ENCODE measurements at regions not wholly inside any gene's neighbourhood (a gene's known extent, or its start where the extent isn't known, plus 50 kb on each side); places are given as distances from the start of the nearest gene placed in this dataset.

GRCh38 chr4:157527954-157528353 lies 307.4 kb downstream of the GRIA2 start:
- DNase-seq (ENCODE audit: low read depth in 2 of 2): no peak

- no peak for DNase-seq (ENCODE audit: low read depth in 2 of 2)
Measured at GRCh38 chr4:157521906-157522305, 301.4 kb downstream of the GRIA2 start.

GRCh38 chr4:157514711-157515110 lies 294.2 kb downstream of the GRIA2 start:
- no peak for DNase-seq (ENCODE audit: low read depth in 2 of 2)

GRCh38 chr4:157509341-157509740 lies 288.8 kb downstream of the GRIA2 start:
- no peak for DNase-seq (ENCODE audit: low read depth in 2 of 2)

GRCh38 chr4:157502656-157503055 lies 282.1 kb downstream of the GRIA2 start:
- no peak for DNase-seq (ENCODE audit: low read depth in 2 of 2)

- DNase-seq (ENCODE audit: low read depth in 2 of 2): no peak
Measured at GRCh38 chr4:157459785-157460184, 239.3 kb downstream of the GRIA2 start.

GRCh38 chr4:157447195-157447594 lies 226.7 kb downstream of the GRIA2 start:
- DNase-seq (ENCODE audit: low read depth in 2 of 2): no peak

- no peak for DNase-seq (ENCODE audit: low read depth in 2 of 2)
Measured at GRCh38 chr4:157444014-157444413, 223.5 kb downstream of the GRIA2 start.

GRCh38 chr4:157443537-157443936 lies 223.0 kb downstream of the GRIA2 start:
- DNase-seq (ENCODE audit: low read depth in 2 of 2): no peak

- DNase-seq (ENCODE audit: low read depth in 2 of 2): no peak
Measured at GRCh38 chr4:157425897-157426296, 205.4 kb downstream of the GRIA2 start.

- no peak for DNase-seq (ENCODE audit: low read depth in 2 of 2)
Measured at GRCh38 chr4:157423526-157424020, 203.0 kb downstream of the GRIA2 start.

GRCh38 chr4:157421365-157421764 lies 200.8 kb downstream of the GRIA2 start:
- DNase-seq (ENCODE audit: low read depth in 2 of 2): no peak

Measured in activated CD4-positive, alpha-beta T cell treated with anti-CD3 and anti-CD28 coated beads for 24 hours (primary cell).